ENCODE measurements at regions not wholly inside any gene's neighbourhood (a gene's known extent, or its start where the extent isn't known, plus 50 kb on each side); places are given as distances from the start of the nearest gene placed in this dataset.

DNA sequence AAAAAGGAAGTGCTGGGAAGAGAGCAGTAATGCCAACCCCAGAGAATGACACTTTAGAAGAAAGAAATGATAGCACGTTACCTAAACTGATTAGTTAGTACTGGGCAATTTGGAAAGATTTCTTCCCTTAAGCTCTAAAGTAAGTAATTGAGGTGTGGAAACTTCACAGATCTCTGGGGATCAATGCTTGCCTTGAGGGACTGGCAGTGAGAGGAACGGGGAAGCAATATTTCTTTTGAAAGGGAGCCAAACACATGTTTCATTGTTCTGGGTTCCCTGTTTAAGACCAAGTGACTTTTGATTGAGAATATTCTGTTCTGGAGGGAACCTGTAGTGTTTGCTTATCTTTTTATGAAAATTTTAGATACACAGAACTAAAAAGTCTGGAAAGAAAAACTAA, 190.5 kb downstream of the NDFIP2 start:
- Histone ChIP-seq H3K4me1 (ENCODE audit: insufficient read depth) (peaks cover 4% of the 10 kb centered on the region; the same call in 1 of the 2 replicates), H3K27me3 (ENCODE audit: insufficient read depth) (no peaks in the 10 kb centered on the region), H3K4me3 (no peak overlapping the region), H3K4me2 (no peak overlapping the region), H3K79me2 (replicated peaks; ENCODE audit: insufficient read depth) (no peaks in the 10 kb centered on the region), H2AFZ (no peak overlapping the region), H3K27ac (ENCODE audit: low read depth) (no peak overlapping the region), H3K9me2 (ENCODE audit: insufficient read depth) (no peaks in the 10 kb centered on the region), H3F3A (replicated peaks; ENCODE audit: low read depth) (no peaks in the 10 kb centered on the region), H3K36me3 (ENCODE audit: insufficient read depth) (no peaks in the 10 kb centered on the region), H4K20me1 (replicated peaks; ENCODE audit: insufficient read depth) (no peaks in the 10 kb centered on the region)
- DNase-seq (ENCODE audit: low spot score) (no peak), ATAC-seq (no peak)
- H3K36me3 Mint-ChIP-seq (ENCODE audit: low read depth): no peaks in the 10 kb centered on the region
- H3K4me1 Mint-ChIP-seq: peaks cover 6% of the 10 kb centered on the region
- H3K27me3 Mint-ChIP-seq (ENCODE audit: insufficient read depth, low read depth, poor library complexity): no peaks in the 10 kb centered on the region
- H3K9me3 Mint-ChIP-seq: no peaks in the 10 kb centered on the region
- H3K4me3 Mint-ChIP-seq: no peak overlapping the region
- H3K27ac Mint-ChIP-seq: no peak overlapping the region
- TF ChIP-seq, protein P1, sequence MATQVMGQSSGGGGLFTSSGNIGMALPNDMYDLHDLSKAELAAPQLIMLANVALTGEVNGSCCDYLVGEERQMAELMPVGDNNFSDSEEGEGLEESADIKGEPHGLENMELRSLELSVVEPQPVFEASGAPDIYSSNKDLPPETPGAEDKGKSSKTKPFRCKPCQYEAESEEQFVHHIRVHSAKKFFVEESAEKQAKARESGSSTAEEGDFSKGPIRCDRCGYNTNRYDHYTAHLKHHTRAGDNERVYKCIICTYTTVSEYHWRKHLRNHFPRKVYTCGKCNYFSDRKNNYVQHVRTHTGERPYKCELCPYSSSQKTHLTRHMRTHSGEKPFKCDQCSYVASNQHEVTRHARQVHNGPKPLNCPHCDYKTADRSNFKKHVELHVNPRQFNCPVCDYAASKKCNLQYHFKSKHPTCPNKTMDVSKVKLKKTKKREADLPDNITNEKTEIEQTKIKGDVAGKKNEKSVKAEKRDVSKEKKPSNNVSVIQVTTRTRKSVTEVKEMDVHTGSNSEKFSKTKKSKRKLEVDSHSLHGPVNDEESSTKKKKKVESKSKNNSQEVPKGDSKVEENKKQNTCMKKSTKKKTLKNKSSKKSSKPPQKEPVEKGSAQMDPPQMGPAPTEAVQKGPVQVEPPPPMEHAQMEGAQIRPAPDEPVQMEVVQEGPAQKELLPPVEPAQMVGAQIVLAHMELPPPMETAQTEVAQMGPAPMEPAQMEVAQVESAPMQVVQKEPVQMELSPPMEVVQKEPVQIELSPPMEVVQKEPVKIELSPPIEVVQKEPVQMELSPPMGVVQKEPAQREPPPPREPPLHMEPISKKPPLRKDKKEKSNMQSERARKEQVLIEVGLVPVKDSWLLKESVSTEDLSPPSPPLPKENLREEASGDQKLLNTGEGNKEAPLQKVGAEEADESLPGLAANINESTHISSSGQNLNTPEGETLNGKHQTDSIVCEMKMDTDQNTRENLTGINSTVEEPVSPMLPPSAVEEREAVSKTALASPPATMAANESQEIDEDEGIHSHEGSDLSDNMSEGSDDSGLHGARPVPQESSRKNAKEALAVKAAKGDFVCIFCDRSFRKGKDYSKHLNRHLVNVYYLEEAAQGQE (IDR thresholded peaks at IDR 0.05; ENCODE audit: unreplicated experiment): no peak
- no peak for TF ChIP-seq EZH2phosphoT487 (IDR thresholded peaks at IDR 0.05; ENCODE audit: unreplicated experiment)
- TF ChIP-seq NANOG (IDR thresholded peaks at IDR 0.05; ENCODE audit: borderline replicate concordance): no peak
- TF ChIP-seq, protein P2, sequence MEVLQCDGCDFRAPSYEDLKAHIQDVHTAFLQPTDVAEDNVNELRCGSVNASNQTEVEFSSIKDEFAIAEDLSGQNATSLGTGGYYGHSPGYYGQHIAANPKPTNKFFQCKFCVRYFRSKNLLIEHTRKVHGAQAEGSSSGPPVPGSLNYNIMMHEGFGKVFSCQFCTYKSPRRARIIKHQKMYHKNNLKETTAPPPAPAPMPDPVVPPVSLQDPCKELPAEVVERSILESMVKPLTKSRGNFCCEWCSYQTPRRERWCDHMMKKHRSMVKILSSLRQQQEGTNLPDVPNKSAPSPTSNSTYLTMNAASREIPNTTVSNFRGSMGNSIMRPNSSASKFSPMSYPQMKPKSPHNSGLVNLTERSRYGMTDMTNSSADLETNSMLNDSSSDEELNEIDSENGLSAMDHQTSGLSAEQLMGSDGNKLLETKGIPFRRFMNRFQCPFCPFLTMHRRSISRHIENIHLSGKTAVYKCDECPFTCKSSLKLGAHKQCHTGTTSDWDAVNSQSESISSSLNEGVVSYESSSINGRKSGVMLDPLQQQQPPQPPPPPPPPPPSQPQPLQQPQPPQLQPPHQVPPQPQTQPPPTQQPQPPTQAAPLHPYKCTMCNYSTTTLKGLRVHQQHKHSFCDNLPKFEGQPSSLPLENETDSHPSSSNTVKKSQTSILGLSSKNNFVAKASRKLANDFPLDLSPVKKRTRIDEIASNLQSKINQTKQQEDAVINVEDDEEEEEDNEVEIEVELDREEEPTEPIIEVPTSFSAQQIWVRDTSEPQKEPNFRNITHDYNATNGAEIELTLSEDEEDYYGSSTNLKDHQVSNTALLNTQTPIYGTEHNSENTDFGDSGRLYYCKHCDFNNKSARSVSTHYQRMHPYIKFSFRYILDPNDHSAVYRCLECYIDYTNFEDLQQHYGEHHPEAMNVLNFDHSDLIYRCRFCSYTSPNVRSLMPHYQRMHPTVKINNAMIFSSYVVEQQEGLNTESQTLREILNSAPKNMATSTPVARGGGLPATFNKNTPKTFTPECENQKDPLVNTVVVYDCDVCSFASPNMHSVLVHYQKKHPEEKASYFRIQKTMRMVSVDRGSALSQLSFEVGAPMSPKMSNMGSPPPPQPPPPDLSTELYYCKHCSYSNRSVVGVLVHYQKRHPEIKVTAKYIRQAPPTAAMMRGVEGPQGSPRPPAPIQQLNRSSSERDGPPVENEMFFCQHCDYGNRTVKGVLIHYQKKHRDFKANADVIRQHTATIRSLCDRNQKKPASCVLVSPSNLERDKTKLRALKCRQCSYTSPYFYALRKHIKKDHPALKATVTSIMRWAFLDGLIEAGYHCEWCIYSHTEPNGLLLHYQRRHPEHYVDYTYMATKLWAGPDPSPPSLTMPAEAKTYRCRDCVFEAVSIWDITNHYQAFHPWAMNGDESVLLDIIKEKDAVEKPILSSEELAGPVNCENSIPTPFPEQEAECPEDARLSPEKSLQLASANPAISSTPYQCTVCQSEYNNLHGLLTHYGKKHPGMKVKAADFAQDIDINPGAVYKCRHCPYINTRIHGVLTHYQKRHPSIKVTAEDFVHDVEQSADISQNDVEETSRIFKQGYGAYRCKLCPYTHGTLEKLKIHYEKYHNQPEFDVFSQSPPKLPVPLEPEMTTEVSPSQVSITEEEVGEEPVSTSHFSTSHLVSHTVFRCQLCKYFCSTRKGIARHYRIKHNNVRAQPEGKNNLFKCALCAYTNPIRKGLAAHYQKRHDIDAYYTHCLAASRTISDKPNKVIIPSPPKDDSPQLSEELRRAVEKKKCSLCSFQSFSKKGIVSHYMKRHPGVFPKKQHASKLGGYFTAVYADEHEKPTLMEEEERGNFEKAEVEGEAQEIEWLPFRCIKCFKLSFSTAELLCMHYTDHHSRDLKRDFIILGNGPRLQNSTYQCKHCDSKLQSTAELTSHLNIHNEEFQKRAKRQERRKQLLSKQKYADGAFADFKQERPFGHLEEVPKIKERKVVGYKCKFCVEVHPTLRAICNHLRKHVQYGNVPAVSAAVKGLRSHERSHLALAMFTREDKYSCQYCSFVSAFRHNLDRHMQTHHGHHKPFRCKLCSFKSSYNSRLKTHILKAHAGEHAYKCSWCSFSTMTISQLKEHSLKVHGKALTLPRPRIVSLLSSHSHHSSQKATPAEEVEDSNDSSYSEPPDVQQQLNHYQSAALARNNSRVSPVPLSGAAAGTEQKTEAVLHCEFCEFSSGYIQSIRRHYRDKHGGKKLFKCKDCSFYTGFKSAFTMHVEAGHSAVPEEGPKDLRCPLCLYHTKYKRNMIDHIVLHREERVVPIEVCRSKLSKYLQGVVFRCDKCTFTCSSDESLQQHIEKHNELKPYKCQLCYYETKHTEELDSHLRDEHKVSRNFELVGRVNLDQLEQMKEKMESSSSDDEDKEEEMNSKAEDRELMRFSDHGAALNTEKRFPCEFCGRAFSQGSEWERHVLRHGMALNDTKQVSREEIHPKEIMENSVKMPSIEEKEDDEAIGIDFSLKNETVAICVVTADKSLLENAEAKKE (CRISPR knock-in tag; IDR thresholded peaks at IDR 0.05): no peak
- no peak for TF ChIP-seq POLR2AphosphoS5 (IDR thresholded peaks at IDR 0.05; ENCODE audit: low read depth)
- TF ChIP-seq CREB1 (CRISPR knock-in tag; IDR thresholded peaks at IDR 0.05; ENCODE audit: low read depth): no peak
- TF ChIP-seq JUNB (IDR thresholded peaks at IDR 0.05; ENCODE audit: unreplicated experiment): no peak
- TF ChIP-seq ZNF331 (CRISPR knock-in tag; IDR thresholded peaks at IDR 0.05; ENCODE audit: low read depth): no peak
- no peak for TF ChIP-seq EZH2 (IDR thresholded peaks at IDR 0.05; ENCODE audit: low read depth, unreplicated experiment)
- TF ChIP-seq, protein P3, sequence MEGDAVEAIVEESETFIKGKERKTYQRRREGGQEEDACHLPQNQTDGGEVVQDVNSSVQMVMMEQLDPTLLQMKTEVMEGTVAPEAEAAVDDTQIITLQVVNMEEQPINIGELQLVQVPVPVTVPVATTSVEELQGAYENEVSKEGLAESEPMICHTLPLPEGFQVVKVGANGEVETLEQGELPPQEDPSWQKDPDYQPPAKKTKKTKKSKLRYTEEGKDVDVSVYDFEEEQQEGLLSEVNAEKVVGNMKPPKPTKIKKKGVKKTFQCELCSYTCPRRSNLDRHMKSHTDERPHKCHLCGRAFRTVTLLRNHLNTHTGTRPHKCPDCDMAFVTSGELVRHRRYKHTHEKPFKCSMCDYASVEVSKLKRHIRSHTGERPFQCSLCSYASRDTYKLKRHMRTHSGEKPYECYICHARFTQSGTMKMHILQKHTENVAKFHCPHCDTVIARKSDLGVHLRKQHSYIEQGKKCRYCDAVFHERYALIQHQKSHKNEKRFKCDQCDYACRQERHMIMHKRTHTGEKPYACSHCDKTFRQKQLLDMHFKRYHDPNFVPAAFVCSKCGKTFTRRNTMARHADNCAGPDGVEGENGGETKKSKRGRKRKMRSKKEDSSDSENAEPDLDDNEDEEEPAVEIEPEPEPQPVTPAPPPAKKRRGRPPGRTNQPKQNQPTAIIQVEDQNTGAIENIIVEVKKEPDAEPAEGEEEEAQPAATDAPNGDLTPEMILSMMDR (conservative IDR thresholded peaks at IDR 0.05; ENCODE audit: low read depth in 2 of 2): no peak
- no peak for TF ChIP-seq ZNF114 (CRISPR knock-in tag; IDR thresholded peaks at IDR 0.05)
- TF ChIP-seq STAT1 (IDR thresholded peaks at IDR 0.05; ENCODE audit: unreplicated experiment): no peak
- TF ChIP-seq, protein P4, sequence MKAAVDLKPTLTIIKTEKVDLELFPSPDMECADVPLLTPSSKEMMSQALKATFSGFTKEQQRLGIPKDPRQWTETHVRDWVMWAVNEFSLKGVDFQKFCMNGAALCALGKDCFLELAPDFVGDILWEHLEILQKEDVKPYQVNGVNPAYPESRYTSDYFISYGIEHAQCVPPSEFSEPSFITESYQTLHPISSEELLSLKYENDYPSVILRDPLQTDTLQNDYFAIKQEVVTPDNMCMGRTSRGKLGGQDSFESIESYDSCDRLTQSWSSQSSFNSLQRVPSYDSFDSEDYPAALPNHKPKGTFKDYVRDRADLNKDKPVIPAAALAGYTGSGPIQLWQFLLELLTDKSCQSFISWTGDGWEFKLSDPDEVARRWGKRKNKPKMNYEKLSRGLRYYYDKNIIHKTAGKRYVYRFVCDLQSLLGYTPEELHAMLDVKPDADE (IDR thresholded peaks at IDR 0.05): no peak

Measured in GM23338 (cell line).